ENCODE measurements at regions not wholly inside any gene's neighbourhood (a gene's known extent, or its start where the extent isn't known, plus 50 kb on each side); places are given as distances from the start of the nearest gene placed in this dataset.

DNA sequence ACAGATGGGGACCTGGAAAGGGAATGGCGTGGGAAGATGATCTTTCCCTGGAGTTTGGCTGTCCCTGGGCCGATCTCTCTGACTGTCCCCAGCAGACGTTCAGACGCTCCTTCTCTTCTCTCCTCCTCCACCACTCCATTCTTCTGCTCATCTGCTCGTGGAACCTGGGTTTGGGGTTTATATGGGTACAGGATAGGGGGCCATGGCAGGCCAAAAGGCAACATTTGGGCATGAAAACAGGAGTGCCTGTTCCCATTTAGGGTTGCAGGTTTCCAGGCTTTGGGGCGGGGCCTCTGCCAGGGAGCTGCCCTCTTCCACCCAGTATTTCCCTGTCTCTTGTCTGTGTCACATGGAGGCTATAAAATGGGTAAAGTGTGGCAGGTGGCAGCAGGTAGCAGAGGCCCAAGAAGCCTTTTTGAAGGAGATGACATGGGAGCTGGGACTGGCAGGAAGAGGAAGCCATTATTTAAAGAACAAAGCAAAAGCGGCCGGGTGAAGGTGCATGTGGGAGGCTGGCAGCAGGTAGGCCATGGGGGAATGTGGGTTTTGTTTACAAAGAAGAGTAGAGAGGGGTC lies 203.7 kb downstream of the BMP7 start:
- TF ChIP-seq EZH2 (IDR thresholded peaks at IDR 0.05; ENCODE audit: low read length, unreplicated experiment): no peak
- TF ChIP-seq EZH2phosphoT487 (IDR thresholded peaks at IDR 0.05; ENCODE audit: borderline replicate concordance, low read length): no peak
- TF ChIP-seq CTCF (conservative IDR thresholded peaks at IDR 0.05; ENCODE audit: low read depth, low read length): no peak
- Histone ChIP-seq H3K4me3 (ENCODE audit: low read length) (no peak overlapping the region), H3K4me1 (ENCODE audit: insufficient read depth, low read length) (peaks cover 31% of the 10 kb centered on the region), H3F3A (ENCODE audit: low read length, unreplicated experiment) (no peaks in the 10 kb centered on the region), H3K79me2 (ENCODE audit: low read length) (no peaks in the 10 kb centered on the region), H2AFZ (ENCODE audit: low read length) (no peak overlapping the region), H3K9me3 (ENCODE audit: low read length) (no peaks in the 10 kb centered on the region), H3K4me2 (ENCODE audit: low read length) (no peak overlapping the region), H3K36me3 (ENCODE audit: low read depth, low read length) (no peaks in the 10 kb centered on the region), H3K27me3 (ENCODE audit: low read length) (no peaks in the 10 kb centered on the region), H3K9me2 (replicated peaks; ENCODE audit: low read length) (no peaks in the 10 kb centered on the region), H3K9ac (ENCODE audit: low read length) (no peak overlapping the region), H3K27ac (ENCODE audit: low read length) (no peak overlapping the region), H4K20me1 (ENCODE audit: low read length) (no peaks in the 10 kb centered on the region)
- no TSS peak for BruUV-seq (replicated peaks)
- ATAC-seq (no peak), DNase-seq (no peak)
- ChIA-PET POLR2A (ENCODE audit: unreplicated experiment) (no interaction called here), CTCF (no interaction called here)
- intact Hi-C loops (cut with micrococcal nuclease): loop anchor here (5.0 kb wide), 1 partner anchor 510 kb away; no protein-coding TSS in a partner anchor

- Histone ChIP-seq H3K9me3 (ENCODE audit: low read length) (no peaks in the 10 kb centered on the region), H3K36me3 (ENCODE audit: low read depth, low read length) (no peaks in the 10 kb centered on the region), H3K9me2 (replicated peaks; ENCODE audit: low read length) (no peaks in the 10 kb centered on the region), H3K4me3 (ENCODE audit: low read length) (no peak overlapping the region), H3F3A (ENCODE audit: low read length, unreplicated experiment) (no peaks in the 10 kb centered on the region), H3K9ac (ENCODE audit: low read length) (no peak overlapping the region), H4K20me1 (ENCODE audit: low read length) (no peaks in the 10 kb centered on the region), H3K4me1 (ENCODE audit: insufficient read depth, low read length) (peaks cover 29% of the 10 kb centered on the region), H3K79me2 (ENCODE audit: low read length) (no peaks in the 10 kb centered on the region), H3K4me2 (ENCODE audit: low read length) (no peak overlapping the region), H3K27ac (ENCODE audit: low read length) (no peak overlapping the region), H2AFZ (ENCODE audit: low read length) (no peak overlapping the region), H3K27me3 (ENCODE audit: low read length) (no peaks in the 10 kb centered on the region)
- intact Hi-C loops (cut with micrococcal nuclease): loop anchor here (5.0 kb wide), 1 partner anchor 513 kb away; no protein-coding TSS in a partner anchor
- ChIA-PET CTCF (no interaction called here), POLR2A (ENCODE audit: unreplicated experiment) (no interaction called here)
- no peak for DNase-seq
- no TSS peak for BruUV-seq (replicated peaks)
- no peak for ATAC-seq
- no peak for TF ChIP-seq CTCF (conservative IDR thresholded peaks at IDR 0.05; ENCODE audit: low read depth, low read length)
- TF ChIP-seq EZH2phosphoT487 (IDR thresholded peaks at IDR 0.05; ENCODE audit: borderline replicate concordance, low read length): no peak
- TF ChIP-seq EZH2 (IDR thresholded peaks at IDR 0.05; ENCODE audit: low read length, unreplicated experiment): no peak
These were observed 201.6 kb downstream of the BMP7 start for GRCh38 chr20:57064836-57065235.

DNA sequence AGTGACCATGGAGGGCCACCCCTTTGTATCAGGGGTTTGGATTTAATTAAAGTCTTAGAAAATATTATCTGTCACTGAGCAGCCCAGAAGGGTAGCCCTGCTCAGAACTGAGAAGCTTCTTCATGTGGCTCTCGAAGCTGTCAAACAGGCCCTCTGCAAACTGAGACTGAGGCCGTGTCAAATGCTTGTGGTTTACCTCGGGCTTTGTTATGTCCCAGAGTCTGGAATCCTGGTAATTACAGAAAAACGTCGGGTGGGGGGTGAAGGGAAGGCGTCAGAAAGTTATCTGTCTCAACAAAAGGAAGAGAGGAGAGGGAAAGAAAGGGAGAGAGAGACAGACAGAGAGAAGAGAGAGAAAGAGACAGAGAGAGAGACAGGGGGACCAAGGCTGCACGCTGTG lies 200.8 kb downstream of the BMP7 start:
- intact Hi-C loops (cut with micrococcal nuclease): no loop called here
- Histone ChIP-seq H3K27me3 (ENCODE audit: low read length) (no peaks in the 10 kb centered on the region), H3F3A (ENCODE audit: low read length, unreplicated experiment) (no peaks in the 10 kb centered on the region), H3K79me2 (ENCODE audit: low read length) (no peaks in the 10 kb centered on the region), H3K27ac (ENCODE audit: low read length) (no peak overlapping the region), H3K9me3 (ENCODE audit: low read length) (no peaks in the 10 kb centered on the region), H3K36me3 (ENCODE audit: low read depth, low read length) (no peaks in the 10 kb centered on the region), H2AFZ (ENCODE audit: low read length) (peak overlapping the region; percentile 14; the same call in 1 of the 2 replicates), H3K4me2 (ENCODE audit: low read length) (peak overlapping the region; percentile 26), H3K9me2 (replicated peaks; ENCODE audit: low read length) (no peaks in the 10 kb centered on the region), H3K4me1 (ENCODE audit: insufficient read depth, low read length) (peaks cover 24% of the 10 kb centered on the region), H3K4me3 (ENCODE audit: low read length) (no peak overlapping the region), H4K20me1 (ENCODE audit: low read length) (no peaks in the 10 kb centered on the region), H3K9ac (ENCODE audit: low read length) (no peak overlapping the region)
- ChIA-PET POLR2A (ENCODE audit: unreplicated experiment) (no interaction called here), CTCF (interaction anchor here (0.7 kb wide), 1 partner anchor 484 kb away, joined by 3 read pairs; no protein-coding TSS in a partner anchor)
- ATAC-seq: no peak
- TF ChIP-seq EZH2 (IDR thresholded peaks at IDR 0.05; ENCODE audit: low read length, unreplicated experiment) (no peak), EZH2phosphoT487 (IDR thresholded peaks at IDR 0.05; ENCODE audit: borderline replicate concordance, low read length) (no peak), CTCF (conservative IDR thresholded peaks at IDR 0.05; ENCODE audit: low read depth, low read length) (no peak)
- DNase-seq: no peak
- BruUV-seq (replicated peaks): no TSS peak

Data from PC-3 (cell line).